Liver (tissue), 8 donors: ENCODE measurements at regions not wholly inside any gene's neighbourhood (a gene's known extent, or its start where the extent isn't known, plus 50 kb on each side); places are given as distances from the start of the nearest gene placed in this dataset.

Experiments
- DNase-seq: peaks from one replicate; pipeline ENCODE4 v3.0.0-alpha.2; 2017; ENCODE audit warnings: low spot score
- H3K27ac ChIP-seq, 2 donors: one replicate each; pipeline ENCODE4 v1.7.0; 2013; ENCODE audit warnings: inconsistent platforms in 2 of 2, low read length in 2 of 2, control low read depth in 1 of 2, low read depth in 1 of 2, mild to moderate bottlenecking in 1 of 2
- H3K27me3 ChIP-seq, 4 donors: one replicate each; pipeline versions ENCODE4 v1.6.1 to v1.7.0; 2013; ENCODE audit warnings: low read length in 3 of 4, inconsistent platforms in 1 of 4, mild to moderate bottlenecking in 1 of 4, moderate library complexity in 1 of 4; ENCODE audit not compliant: control insufficient read depth in 4 of 4, insufficient read depth in 4 of 4
- H3K36me3 ChIP-seq, 4 donors: one replicate each; pipeline versions ENCODE4 v1.6.1 to v1.7.0; 2013; ENCODE audit warnings: low read length in 3 of 4, mild to moderate bottlenecking in 3 of 4, low read depth in 1 of 4, moderate library complexity in 1 of 4; ENCODE audit not compliant: control insufficient read depth in 4 of 4, insufficient read depth in 3 of 4
- H3K4me1 ChIP-seq, 4 donors: one replicate each; pipeline versions ENCODE4 v1.6.1 to v1.7.0; 2013; ENCODE audit warnings: low read length in 3 of 4, mild to moderate bottlenecking in 3 of 4, moderate library complexity in 1 of 4; ENCODE audit not compliant: control insufficient read depth in 4 of 4, insufficient read depth in 4 of 4
- H3K4me3 ChIP-seq, 3 donors: one replicate each; pipeline versions ENCODE4 v1.6.1 to v1.7.0; 2013; ENCODE audit warnings: low read length in 3 of 3, control low read depth in 1 of 3, low read depth in 1 of 3, mild to moderate bottlenecking in 1 of 3
- H3K9ac ChIP-seq, 2 donors: one replicate each; pipeline ENCODE4 v1.7.0; 2013; ENCODE audit warnings: low read length in 2 of 2, mild to moderate bottlenecking in 2 of 2, moderate library complexity in 2 of 2, control low read depth in 1 of 2, low read depth in 1 of 2
- H3K9me3 ChIP-seq, 4 donors: one replicate each; pipeline versions ENCODE4 v1.6.1 to v1.7.0; 2013; ENCODE audit warnings: low read length in 3 of 4; ENCODE audit not compliant: control insufficient read depth in 4 of 4
- ATF3 ChIP-seq: IDR thresholded peaks from 2 replicates; pipeline ENCODE4 v1.6.1; 2016; ENCODE audit warnings: antibody characterized with exemption
- CTCF ChIP-seq: fragments of 150-350 bp; IDR thresholded peaks from 2 replicates; pipeline ENCODE4 v1.5.1; 2017; ENCODE audit warnings: improper control_type of control experiment, low read depth, low read length; ENCODE audit not compliant: missing input control
- HNF4A ChIP-seq, 2 donors: conservative IDR thresholded peaks; 2 replicates each; pipeline ENCODE4 v1.6.1; 2016; ENCODE audit warnings: antibody characterized with exemption in 2 of 2, mild to moderate bottlenecking in 2 of 2
- HNF4G ChIP-seq: IDR thresholded peaks from 2 replicates; pipeline ENCODE4 v1.6.1; 2016; ENCODE audit warnings: antibody characterized with exemption
- JUND ChIP-seq, 2 donors: IDR thresholded peaks; 2 replicates each; pipeline ENCODE4 v1.6.1; 2016; ENCODE audit warnings: antibody characterized with exemption in 2 of 2
- MAX ChIP-seq: IDR thresholded peaks from 2 replicates; pipeline ENCODE4 v1.6.1; 2016; ENCODE audit warnings: antibody characterized with exemption
- NR2F2 ChIP-seq: IDR thresholded peaks from 2 replicates; pipeline ENCODE4 v1.6.1; 2016; ENCODE audit warnings: antibody characterized with exemption
- RAD21 ChIP-seq, 2 donors: IDR thresholded peaks; 2 replicates each; pipeline ENCODE4 v1.6.1; 2016; ENCODE audit warnings: antibody characterized with exemption in 2 of 2, mild to moderate bottlenecking in 2 of 2
- YY1 ChIP-seq: IDR thresholded peaks from 2 replicates; pipeline ENCODE4 v1.6.1; 2016; ENCODE audit warnings: antibody characterized with exemption, mild to moderate bottlenecking
- WGBS: extraction: QIAGEN DNeasy Blood & Tissue Kit; methylation state at CpG from one replicate; pipeline ENCODE4 v1.1.7; 2013; 5-methylcytosine and 5-hydroxymethylcytosine counted together
- TF ChIP-seq, protein P1 (sequence below): IDR thresholded peaks from 2 replicates; pipeline ENCODE4 v1.6.1; 2016; ENCODE audit warnings: antibody characterized with exemption, mild to moderate bottlenecking
- TF ChIP-seq, protein P2 (sequence below): IDR thresholded peaks from 2 replicates; pipeline ENCODE4 v1.6.1; 2016; ENCODE audit warnings: antibody characterized with exemption
- donor health status: healthy.
- donor health status: healthy.
- donor health status: healthy.
- donor health status: healthy.
- donor health status: healthy.

GRCh38 chr14:97791072-97791471, 993.9 kb downstream of the VRK1 start:
- WGBS: 80% methylated on average over 6 of the region's 6 CpGs

More at GRCh38 chr14:97791072-97791471, 993.9 kb downstream of the VRK1 start:
- Histone ChIP-seq H3K27ac (no peak overlapping the region), H3K4me1 (no peaks in the 10 kb centered on the region), H3K27me3 (no peaks in the 10 kb centered on the region), H3K36me3 (no peaks in the 10 kb centered on the region), H3K4me3 (no peak overlapping the region), H3K9me3 (no peaks in the 10 kb centered on the region), H3K9ac (no peak overlapping the region)
- no peak for DNase-seq
- no peak for TF ChIP-seq HNF4A (conservative IDR thresholded peaks at IDR 0.05)
- no peak for TF ChIP-seq ATF3
- TF ChIP-seq MAX: no peak
- TF ChIP-seq RAD21 (IDR thresholded peaks at IDR 0.05): no peak
- no peak for TF ChIP-seq YY1
- TF ChIP-seq, protein P1, sequence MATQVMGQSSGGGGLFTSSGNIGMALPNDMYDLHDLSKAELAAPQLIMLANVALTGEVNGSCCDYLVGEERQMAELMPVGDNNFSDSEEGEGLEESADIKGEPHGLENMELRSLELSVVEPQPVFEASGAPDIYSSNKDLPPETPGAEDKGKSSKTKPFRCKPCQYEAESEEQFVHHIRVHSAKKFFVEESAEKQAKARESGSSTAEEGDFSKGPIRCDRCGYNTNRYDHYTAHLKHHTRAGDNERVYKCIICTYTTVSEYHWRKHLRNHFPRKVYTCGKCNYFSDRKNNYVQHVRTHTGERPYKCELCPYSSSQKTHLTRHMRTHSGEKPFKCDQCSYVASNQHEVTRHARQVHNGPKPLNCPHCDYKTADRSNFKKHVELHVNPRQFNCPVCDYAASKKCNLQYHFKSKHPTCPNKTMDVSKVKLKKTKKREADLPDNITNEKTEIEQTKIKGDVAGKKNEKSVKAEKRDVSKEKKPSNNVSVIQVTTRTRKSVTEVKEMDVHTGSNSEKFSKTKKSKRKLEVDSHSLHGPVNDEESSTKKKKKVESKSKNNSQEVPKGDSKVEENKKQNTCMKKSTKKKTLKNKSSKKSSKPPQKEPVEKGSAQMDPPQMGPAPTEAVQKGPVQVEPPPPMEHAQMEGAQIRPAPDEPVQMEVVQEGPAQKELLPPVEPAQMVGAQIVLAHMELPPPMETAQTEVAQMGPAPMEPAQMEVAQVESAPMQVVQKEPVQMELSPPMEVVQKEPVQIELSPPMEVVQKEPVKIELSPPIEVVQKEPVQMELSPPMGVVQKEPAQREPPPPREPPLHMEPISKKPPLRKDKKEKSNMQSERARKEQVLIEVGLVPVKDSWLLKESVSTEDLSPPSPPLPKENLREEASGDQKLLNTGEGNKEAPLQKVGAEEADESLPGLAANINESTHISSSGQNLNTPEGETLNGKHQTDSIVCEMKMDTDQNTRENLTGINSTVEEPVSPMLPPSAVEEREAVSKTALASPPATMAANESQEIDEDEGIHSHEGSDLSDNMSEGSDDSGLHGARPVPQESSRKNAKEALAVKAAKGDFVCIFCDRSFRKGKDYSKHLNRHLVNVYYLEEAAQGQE: no peak
- TF ChIP-seq CTCF: no peak
- no peak for TF ChIP-seq HNF4G
- TF ChIP-seq, protein P2, sequence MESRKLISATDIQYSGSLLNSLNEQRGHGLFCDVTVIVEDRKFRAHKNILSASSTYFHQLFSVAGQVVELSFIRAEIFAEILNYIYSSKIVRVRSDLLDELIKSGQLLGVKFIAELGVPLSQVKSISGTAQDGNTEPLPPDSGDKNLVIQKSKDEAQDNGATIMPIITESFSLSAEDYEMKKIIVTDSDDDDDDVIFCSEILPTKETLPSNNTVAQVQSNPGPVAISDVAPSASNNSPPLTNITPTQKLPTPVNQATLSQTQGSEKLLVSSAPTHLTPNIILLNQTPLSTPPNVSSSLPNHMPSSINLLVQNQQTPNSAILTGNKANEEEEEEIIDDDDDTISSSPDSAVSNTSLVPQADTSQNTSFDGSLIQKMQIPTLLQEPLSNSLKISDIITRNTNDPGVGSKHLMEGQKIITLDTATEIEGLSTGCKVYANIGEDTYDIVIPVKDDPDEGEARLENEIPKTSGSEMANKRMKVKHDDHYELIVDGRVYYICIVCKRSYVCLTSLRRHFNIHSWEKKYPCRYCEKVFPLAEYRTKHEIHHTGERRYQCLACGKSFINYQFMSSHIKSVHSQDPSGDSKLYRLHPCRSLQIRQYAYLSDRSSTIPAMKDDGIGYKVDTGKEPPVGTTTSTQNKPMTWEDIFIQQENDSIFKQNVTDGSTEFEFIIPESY: no peak
- no peak for TF ChIP-seq JUND (IDR thresholded peaks at IDR 0.05)
- TF ChIP-seq NR2F2: no peak
